Body of pancreas (tissue), 4 donors: ENCODE measurements at regions not wholly inside any gene's neighbourhood (a gene's known extent, or its start where the extent isn't known, plus 50 kb on each side); places are given as distances from the start of the nearest gene placed in this dataset.

ENCODE experiments used
- ATAC-seq: fragments of 150-250 bp; one replicate; pipeline ENCODE4 v1.9.1; 2016
- DNase-seq, 4 donors: peaks; one replicate each; pipeline ENCODE4 v3.0.0-alpha.2; 2019
- H3K27ac ChIP-seq, 4 donors: fragments of 200-600 bp; sonication (generic); 1 replicate in 3 of 4; 2 replicates in 1 of 4; pipeline versions ENCODE4 v1.5.1 to v1.6.1; 2016 to 2019; ENCODE audit warnings: mild to moderate bottlenecking in 1 of 4, mixed read lengths in 1 of 4, moderate library complexity in 1 of 4
- H3K27me3 ChIP-seq, 2 donors: fragments of 200-600 bp; sonication (generic); one replicate each; pipeline ENCODE4 v1.6.0; 2016; ENCODE audit warnings: mild to moderate bottlenecking in 1 of 2
- H3K36me3 ChIP-seq, 2 donors: fragments of 200-600 bp; sonication (generic); replicated peaks in 1 of 2; 2 replicates each; pipeline ENCODE4 v1.5.1; 2016; ENCODE audit warnings: low read depth in 2 of 2; ENCODE audit not compliant: insufficient read depth in 1 of 2
- H3K4me1 ChIP-seq: fragments of 200-600 bp; sonication (generic); one replicate; pipeline ENCODE4 v1.6.0; 2016
- H3K4me3 ChIP-seq, 2 donors: fragments of 200-600 bp; sonication (generic); 1 replicate in 1 of 2; 2 replicates in 1 of 2; pipeline ENCODE4 v1.5.1; 2016 to 2019
- H3K9me3 ChIP-seq, 3 donors: fragments of 200-600 bp; sonication (generic); 1 replicate in 2 of 3; 2 replicates in 1 of 3; pipeline ENCODE4 v1.5.1; 2016
- CTCF ChIP-seq, 7 experiments: fragments of 450-650 bp in 4 of 7; fragments of 200-600 bp in 3 of 7; sonication (generic) in 3 of 7; IDR thresholded peaks; one replicate each; pipeline ENCODE4 v1.5.1; 2016 to 2019; ENCODE audit warnings: antibody characterized with exemption in 7 of 7
- POLR2A ChIP-seq, 3 donors: fragments of 450-650 bp; IDR thresholded peaks; one replicate each; pipeline ENCODE4 v1.6.1; 2016; ENCODE audit warnings: antibody characterized with exemption in 3 of 3, mild to moderate bottlenecking in 2 of 3
- WGBS, 2 donors: methylation state at CpG; one replicate each; pipeline ENCODE4 v1.1.5; 2017; 5-methylcytosine and 5-hydroxymethylcytosine counted together
- intact Hi-C: fragments of 100-400 bp; cut with DNase I; formaldehyde crosslinking; loops from one replicate; pipeline ENCODE4 v1.15.1; 2023

DNA sequence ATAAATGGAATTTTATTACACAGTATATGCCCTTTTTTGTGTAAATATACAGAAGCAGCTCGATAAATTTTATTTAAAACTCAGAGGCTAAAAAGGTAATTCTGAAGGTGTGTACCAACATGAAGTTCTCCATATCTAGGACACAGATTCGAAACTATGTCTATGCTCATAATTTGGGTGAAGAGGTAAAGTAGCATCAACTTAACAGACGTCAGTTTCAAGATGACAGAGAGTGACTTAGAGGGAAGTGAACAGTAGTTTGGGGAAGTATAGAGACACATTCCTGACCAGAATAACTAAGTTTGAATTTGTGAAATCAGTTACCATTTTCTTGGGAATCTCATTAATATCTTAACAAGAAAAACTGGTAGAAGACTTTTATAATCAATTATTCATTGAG lies 2493.3 kb downstream of the ARAP2 start:
- ATAC-seq = no peak
- Histone ChIP-seq H3K4me1 (no peaks in the 10 kb centered on the region), H3K36me3 (no peaks in the 10 kb centered on the region), H3K27ac (no peak overlapping the region), H3K9me3 (no peaks in the 10 kb centered on the region), H3K27me3 (no peaks in the 10 kb centered on the region), H3K4me3 (no peak overlapping the region)
- 47 to 51% methylated on average over 3 of the region's 3 CpGs for WGBS, 2 donors
- TF ChIP-seq POLR2A (IDR thresholded peaks at IDR 0.05) = no peak
- TF ChIP-seq CTCF (IDR thresholded peaks at IDR 0.05) = no peak
- no peak for DNase-seq
- intact Hi-C loops = no loop called here

DNA sequence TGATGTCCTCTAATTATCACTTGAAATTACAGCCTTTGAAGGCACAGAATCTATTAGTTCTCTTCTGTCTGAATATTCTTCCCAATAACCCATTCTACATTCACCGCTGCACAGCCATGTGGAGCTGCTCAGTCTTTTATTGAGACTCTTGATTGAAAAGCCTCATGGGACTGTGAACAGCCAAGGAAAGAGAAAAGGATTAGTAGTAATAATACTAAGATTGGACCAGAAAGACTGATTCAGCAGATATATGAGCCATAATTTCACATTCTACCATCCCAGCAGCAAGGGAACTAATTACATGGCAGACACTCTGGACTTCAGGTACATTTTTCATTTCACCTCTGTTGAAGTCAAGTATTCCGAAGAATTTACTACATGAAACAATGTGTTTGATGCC lies 2471.7 kb downstream of the ARAP2 start:
- Histone ChIP-seq H3K9me3 (no peaks in the 10 kb centered on the region), H3K36me3 (no peaks in the 10 kb centered on the region), H3K27me3 (no peaks in the 10 kb centered on the region), H3K27ac (no peak overlapping the region), H3K4me1 (no peaks in the 10 kb centered on the region), H3K4me3 (no peak overlapping the region)
- TF ChIP-seq POLR2A (IDR thresholded peaks at IDR 0.05) (no peak), CTCF (IDR thresholded peaks at IDR 0.05) (no peak)
- intact Hi-C loops = no loop called here
- DNase-seq (no peak), ATAC-seq (no peak)
- 67 to 72% methylated on average over 2 of the region's 2 CpGs for WGBS, 2 donors

DNA sequence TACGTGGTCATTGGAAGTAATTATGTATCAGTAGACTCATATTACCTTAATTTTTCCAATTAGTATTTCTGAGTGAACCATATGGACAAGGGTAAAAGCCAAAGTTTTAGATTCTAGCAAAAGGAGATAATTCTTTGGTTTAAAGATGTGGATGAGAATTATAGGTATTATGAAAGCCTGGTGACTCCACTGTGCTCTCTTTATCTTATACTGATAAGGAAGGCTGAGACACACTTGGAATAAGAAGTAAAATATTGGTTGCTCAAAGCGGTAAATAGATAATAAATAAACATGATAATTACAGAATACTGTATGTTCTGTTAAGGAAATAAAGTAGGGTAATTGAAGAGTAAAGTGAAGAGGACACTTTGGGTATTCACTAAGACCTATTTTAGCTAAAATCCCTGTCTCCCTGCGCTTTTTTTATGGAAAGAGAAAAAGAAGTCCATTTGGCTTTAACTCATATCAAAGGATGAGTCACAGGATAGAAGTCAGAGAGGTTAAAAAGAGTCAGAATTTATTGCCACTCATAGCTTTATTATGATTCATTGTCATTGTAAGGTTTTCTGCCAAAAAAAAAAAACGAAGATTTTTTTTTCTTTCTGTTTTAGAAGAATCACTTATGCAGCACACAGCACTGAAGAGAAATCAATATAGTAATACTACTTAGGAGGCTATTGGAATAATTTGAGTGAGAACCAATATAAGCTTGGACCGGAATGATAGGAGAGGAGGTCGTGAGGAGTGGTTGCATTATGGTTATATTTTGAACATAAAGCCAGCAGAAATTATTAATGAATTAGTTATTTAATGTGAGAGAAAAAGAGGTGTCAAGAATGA lies 2463.1 kb downstream of the ARAP2 start:
- H3K27ac ChIP-seq = no peak overlapping the region
- H3K36me3 ChIP-seq = no peaks in the 10 kb centered on the region
- 40 to 45% methylated on average over 6 of the region's 6 CpGs for WGBS, 2 donors
- H3K27me3 ChIP-seq = no peaks in the 10 kb centered on the region
- TF ChIP-seq CTCF (IDR thresholded peaks at IDR 0.05) (no peak), POLR2A (IDR thresholded peaks at IDR 0.05) (no peak)
- DNase-seq (no peak), ATAC-seq (no peak)
- no peaks in the 10 kb centered on the region for H3K9me3 ChIP-seq
- H3K4me1 ChIP-seq = no peaks in the 10 kb centered on the region
- H3K4me3 ChIP-seq = no peak overlapping the region
- intact Hi-C loops = no loop called here

DNA sequence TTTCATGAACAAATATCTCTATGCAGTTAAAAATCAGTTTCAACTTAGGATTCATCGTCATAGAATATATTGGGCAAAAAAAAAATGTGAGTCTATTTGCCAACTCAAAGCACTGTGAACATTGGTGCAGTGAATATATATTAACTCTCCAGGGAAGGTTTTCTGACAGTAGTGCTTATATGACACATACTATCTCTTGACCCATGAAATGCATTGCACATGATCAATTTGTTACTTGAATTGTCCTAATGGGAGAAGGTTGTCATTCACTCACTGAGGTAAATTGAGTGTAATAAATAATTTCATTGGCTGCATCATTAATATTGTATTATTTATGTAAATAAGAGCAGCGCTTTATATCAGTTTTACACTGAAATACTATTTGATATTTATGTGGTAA lies 2458.5 kb downstream of the ARAP2 start:
- intact Hi-C loops = no loop called here
- H3K9me3 ChIP-seq = no peaks in the 10 kb centered on the region
- no peak for ATAC-seq
- no peak overlapping the region for H3K4me3 ChIP-seq
- H3K4me1 ChIP-seq = no peaks in the 10 kb centered on the region
- H3K27ac ChIP-seq = no peak overlapping the region
- DNase-seq = no peak
- H3K27me3 ChIP-seq = no peaks in the 10 kb centered on the region
- no peaks in the 10 kb centered on the region for H3K36me3 ChIP-seq
- WGBS, 2 donors = 65 to 74% methylated on average over 2 of the region's 2 CpGs
- TF ChIP-seq CTCF (IDR thresholded peaks at IDR 0.05) = no peak
- no peak for TF ChIP-seq POLR2A (IDR thresholded peaks at IDR 0.05)

DNA sequence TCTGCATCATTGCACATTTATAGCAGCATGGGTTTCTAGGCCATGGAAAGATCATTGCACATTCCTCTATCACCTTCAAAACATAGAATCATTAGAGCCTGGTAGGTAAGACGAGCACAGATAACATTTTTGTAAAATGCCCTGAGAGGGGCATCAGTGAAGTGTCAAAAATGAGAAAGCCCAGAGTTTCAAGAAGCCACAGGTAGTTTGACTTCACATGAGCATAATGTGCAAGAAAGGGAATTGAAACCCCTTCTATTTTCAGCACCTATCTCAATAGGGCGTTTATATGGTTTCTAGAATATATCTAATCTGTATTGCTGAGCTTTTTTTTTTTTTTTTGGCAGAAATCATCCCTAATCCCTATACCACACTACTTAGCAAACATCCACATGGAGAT lies 2441.7 kb downstream of the ARAP2 start:
- no peaks in the 10 kb centered on the region for H3K4me1 ChIP-seq
- 18 to 27% methylated on average over 2 of the region's 2 CpGs for WGBS, 2 donors
- intact Hi-C loops = no loop called here
- TF ChIP-seq CTCF (IDR thresholded peaks at IDR 0.05) (no peak), POLR2A (IDR thresholded peaks at IDR 0.05) (no peak)
- DNase-seq = no peak
- H3K36me3 ChIP-seq = no peaks in the 10 kb centered on the region
- no peak for ATAC-seq
- no peak overlapping the region for H3K4me3 ChIP-seq
- no peaks in the 10 kb centered on the region for H3K27me3 ChIP-seq
- H3K27ac ChIP-seq = no peak overlapping the region
- no peaks in the 10 kb centered on the region for H3K9me3 ChIP-seq
